HCT116 (cell line): ENCODE measurements at regions not wholly inside any gene's neighbourhood (a gene's known extent, or its start where the extent isn't known, plus 50 kb on each side); places are given as distances from the start of the nearest gene placed in this dataset.

Experiments
- ATAC-seq: fragments of 200-7000 bp; cut with Tn5 transposase; 2 replicates; pipeline ENCODE4 v1.9.1; 2020; ENCODE audit warnings: mild to moderate bottlenecking, moderate library complexity
- BruUV-seq: library from RNA; stranded (reverse); fragments of 400-500 nt; replicated peaks from 2 replicates; lab custom pipeline; 2021; lab: Mats Ljungman, UMichigan
- CTCF ChIA-PET: fragments of 300-600 bp; sonication (Branson Sonifier 250); formaldehyde crosslinking; loops from one replicate; lab custom pipeline; 2021; ENCODE audit warnings: antibody characterized with exemption; lab: Charles Lee
- POLR2A ChIA-PET: fragments of 300-600, 350-600 bp; sonication (Branson Sonifier 250); formaldehyde crosslinking; loops from one replicate; lab custom pipeline; 2021; ENCODE audit warnings: antibody characterized with exemption; lab: Charles Lee
- RAD21 ChIA-PET, 2 experiments: fragments of 300-600 bp; sonication (Branson Sonifier 250); formaldehyde crosslinking; loops; one replicate each; lab custom pipeline; 2023; ENCODE audit warnings: low total read pairs in 2 of 2; ENCODE audit not compliant: uncharacterized antibody in 2 of 2, unreplicated experiment in 2 of 2, low non-redundant PET in 1 of 2; lab: Charles Lee
- DNase-seq: peaks from one replicate; pipeline ENCODE4 v3.0.0-alpha.2; 2010; ENCODE audit warnings: low read depth, low spot score
- H2AFZ ChIP-seq: fragments of 200-600 bp; shearing (Covaris generic), sonication (generic); 2 replicates; pipeline ENCODE4 v1.6.1; 2017; ENCODE audit warnings: low read depth, mixed run types, mixed read lengths, antibody characterized with exemption, low read length; ENCODE audit not compliant: poor library complexity, severe bottlenecking
- H3K27ac ChIP-seq: 2 replicates; pipeline ENCODE4 v1.5.1; 2012; ENCODE audit warnings: low read depth, low read length
- H3K27me3 ChIP-seq: fragments of 200-600 bp; sonication (generic); 2 replicates; pipeline ENCODE4 v1.6.1; 2016; ENCODE audit warnings: mixed run types, low read length, mixed read lengths; ENCODE audit not compliant: insufficient read depth
- H3K36me3 ChIP-seq, 2 experiments: fragments of 200-500 bp in 1 of 2; fragments of 200-600 bp in 1 of 2; sonication (Bioruptor generic) in 1 of 2; sonication (generic) in 1 of 2; 2 replicates each; pipeline versions ENCODE4 v1.5.1 to v1.6.1; 2014 to 2016; ENCODE audit warnings: low read length in 2 of 2, inconsistent platforms in 1 of 2, mixed read lengths in 1 of 2, mixed run types in 1 of 2; ENCODE audit not compliant: insufficient read depth in 2 of 2, control insufficient read depth in 1 of 2
- H3K4me1 ChIP-seq, 2 experiments: fragments of 200-600 bp in 1 of 2; sonication (generic) in 1 of 2; 2 replicates each; pipeline versions ENCODE4 v1.5.1 to v1.6.1; 2012 to 2017; ENCODE audit warnings: low read length in 2 of 2, inconsistent platforms in 1 of 2, mild to moderate bottlenecking in 1 of 2, mixed read lengths in 1 of 2, mixed run types in 1 of 2, moderate library complexity in 1 of 2; ENCODE audit not compliant: insufficient read depth in 2 of 2, control insufficient read depth in 1 of 2
- H3K4me2 ChIP-seq: fragments of 200-600 bp; sonication (generic); 2 replicates; pipeline ENCODE4 v1.6.1; 2017; ENCODE audit warnings: mixed run types, low read length, mixed read lengths
- H3K4me3 ChIP-seq, 2 experiments: fragments of 200-600 bp in 1 of 2; sonication (generic) in 1 of 2; replicated peaks in 1 of 2; 2 replicates each; pipeline ENCODE4 v1.5.1; 2011 to 2016; ENCODE audit warnings: low read length in 2 of 2, control low read depth in 1 of 2, low read depth in 1 of 2, mild to moderate bottlenecking in 1 of 2, mixed read lengths in 1 of 2, mixed run types in 1 of 2
- H3K79me2 ChIP-seq: fragments of 200-600 bp; sonication (generic); 2 replicates; pipeline ENCODE4 v1.6.1; 2017; ENCODE audit warnings: mild to moderate bottlenecking, mixed run types, low read length, moderate library complexity, mixed read lengths; ENCODE audit not compliant: insufficient read depth
- H3K9ac ChIP-seq: fragments of 200-600 bp; sonication (generic); 2 replicates; pipeline ENCODE4 v1.6.1; 2016; ENCODE audit warnings: low read length, mixed read lengths
- H3K9me2 ChIP-seq: fragments of 200-600 bp; sonication (generic), shearing (Covaris generic); 2 replicates; pipeline ENCODE4 v1.6.1; 2017; ENCODE audit warnings: mixed run types, mild to moderate bottlenecking, moderate library complexity; ENCODE audit not compliant: insufficient read depth
- H3K9me3 ChIP-seq, 2 experiments: fragments of 200-500 bp in 1 of 2; fragments of 200-600 bp in 1 of 2; sonication (Bioruptor generic) in 1 of 2; sonication (generic) in 1 of 2; 2 replicates each; pipeline ENCODE4 v1.6.1; 2014 to 2017; ENCODE audit warnings: low read length in 2 of 2, mixed read lengths in 2 of 2, inconsistent platforms in 1 of 2, low read depth in 1 of 2, mild to moderate bottlenecking in 1 of 2, mixed run types in 1 of 2, moderate library complexity in 1 of 2; ENCODE audit not compliant: control insufficient read depth in 1 of 2, insufficient read depth in 1 of 2
- H4K20me1 ChIP-seq: fragments of 200-600 bp; sonication (generic), shearing (Covaris generic); 2 replicates; pipeline ENCODE4 v1.6.1; 2017; ENCODE audit warnings: mixed run types, mild to moderate bottlenecking, moderate library complexity; ENCODE audit not compliant: insufficient read depth
- ATF3 ChIP-seq: IDR thresholded peaks from 2 replicates; pipeline ENCODE4 v1.6.1; 2012
- CEBPB ChIP-seq: IDR thresholded peaks from 2 replicates; pipeline ENCODE4 v1.6.1; 2012; ENCODE audit warnings: low read depth
- CTCF ChIP-seq, 3 experiments: fragments of 200-600 bp in 1 of 3; sonication (generic) in 1 of 3; IDR thresholded peaks in 2 of 3; conservative IDR thresholded peaks in 1 of 3; 2 replicates each; pipeline ENCODE4 v1.5.1; 2012 to 2017; ENCODE audit warnings: low read depth in 2 of 3, low read length in 2 of 3, antibody characterized with exemption in 1 of 3, borderline replicate concordance in 1 of 3, control low read depth in 1 of 3, mild to moderate bottlenecking in 1 of 3, mixed read lengths in 1 of 3, mixed run types in 1 of 3, moderate library complexity in 1 of 3; ENCODE audit not compliant: insufficient read depth in 1 of 3
- EGR1 ChIP-seq: IDR thresholded peaks from 2 replicates; pipeline ENCODE4 v1.6.1; 2012; ENCODE audit warnings: low read depth
- EZH2 ChIP-seq: fragments of 200-600 bp; sonication (generic); IDR thresholded peaks from 2 replicates; pipeline ENCODE4 v1.6.1; 2017; ENCODE audit warnings: antibody characterized with exemption, mixed run types
- EZH2phosphoT487 ChIP-seq: fragments of 200-600 bp; IDR thresholded peaks from 2 replicates; pipeline ENCODE4 v1.6.1; 2018; ENCODE audit warnings: antibody characterized with exemption, borderline replicate concordance
- RAD21 ChIP-seq: IDR thresholded peaks from 2 replicates; pipeline ENCODE4 v1.6.1; 2012; ENCODE audit warnings: low read depth, mild to moderate bottlenecking
- REST ChIP-seq: IDR thresholded peaks from 2 replicates; pipeline ENCODE4 v1.6.1; 2012; ENCODE audit warnings: low read depth
- SIN3A ChIP-seq: IDR thresholded peaks from 2 replicates; pipeline ENCODE4 v1.6.1; 2012; ENCODE audit warnings: low read depth
- SRF ChIP-seq: IDR thresholded peaks from 2 replicates; pipeline ENCODE4 v1.6.1; 2012; ENCODE audit warnings: low read depth
- ZBTB33 ChIP-seq: IDR thresholded peaks from 2 replicates; pipeline ENCODE4 v1.6.1; 2011; ENCODE audit warnings: mild to moderate bottlenecking, low read length, moderate library complexity; ENCODE audit not compliant: insufficient replicate concordance; ENCODE audit errors: extremely low read depth
- ZFX ChIP-seq: fragments of 450-650 bp; IDR thresholded peaks from 2 replicates; pipeline ENCODE4 v1.6.1; 2017
- intact Hi-C: fragments of 100-400 bp; cut with micrococcal nuclease; formaldehyde crosslinking; loops from 2 replicates; pipeline ENCODE4 v1.10.0; 2022

- ChIA-PET RAD21 (no interaction called here), POLR2A (no interaction called here), CTCF (no interaction called here)
- Histone ChIP-seq H3K27me3 (no peaks in the 10 kb centered on the region), H3K9ac (no peak overlapping the region), H3K27ac (no peak overlapping the region), H3K9me2 (no peaks in the 10 kb centered on the region), H3K4me1 (no peaks in the 10 kb centered on the region), H2AFZ (no peak overlapping the region), H3K36me3 (no peaks in the 10 kb centered on the region), H4K20me1 (no peaks in the 10 kb centered on the region), H3K9me3 (no peaks in the 10 kb centered on the region), H3K4me2 (no peak overlapping the region), H3K4me3 (no peak overlapping the region), H3K79me2 (no peaks in the 10 kb centered on the region)
- TF ChIP-seq SIN3A = no peak
- no peak for TF ChIP-seq ATF3
- no peak for TF ChIP-seq SRF
- no peak for DNase-seq
- no TSS peak for BruUV-seq
- no peak for ATAC-seq
- intact Hi-C loops = no loop called here
These were observed 233.4 kb downstream of the NDUFA10 start for GRCh38 chr2:239791526-239792404.

- no peaks in the 10 kb centered on the region for H3K9me2 ChIP-seq
- no peak overlapping the region for H3K4me3 ChIP-seq
- intact Hi-C loops = no loop called here
- ATAC-seq (no peak), DNase-seq (no peak)
- no peak overlapping the region for H2AFZ ChIP-seq
- H3K36me3 ChIP-seq = no peaks in the 10 kb centered on the region
- no peaks in the 10 kb centered on the region for H4K20me1 ChIP-seq
- ChIA-PET CTCF (no interaction called here), RAD21 (no interaction called here), POLR2A (no interaction called here)
- no peak overlapping the region for H3K4me2 ChIP-seq
- no peak overlapping the region for H3K9ac ChIP-seq
- no TSS peak for BruUV-seq
- H3K9me3 ChIP-seq = no peaks in the 10 kb centered on the region
- H3K27ac ChIP-seq = no peak overlapping the region
- no peaks in the 10 kb centered on the region for H3K27me3 ChIP-seq
- H3K79me2 ChIP-seq = no peaks in the 10 kb centered on the region
- no peaks in the 10 kb centered on the region for H3K4me1 ChIP-seq
- no peak for TF ChIP-seq CEBPB
- no peak for TF ChIP-seq EGR1
- no peak for TF ChIP-seq REST
- no peak for TF ChIP-seq CTCF (IDR thresholded peaks at IDR 0.05 in 2 of 3, conservative IDR thresholded peaks at IDR 0.05 in 1 of 3; ENCODE audit: borderline replicate concordance in 1 of 3, insufficient read depth in 1 of 3, low read depth in 2 of 3, low read length in 2 of 3)
- no peak for TF ChIP-seq RAD21
- no peak for TF ChIP-seq ZFX
- no peak for TF ChIP-seq EZH2
- no peak for TF ChIP-seq ZBTB33
- TF ChIP-seq EZH2phosphoT487 = no peak
These were observed 234.4 kb downstream of the NDUFA10 start for GRCh38 chr2:239790721-239791120.
